ENCODE measurements at regions not wholly inside any gene's neighbourhood (a gene's known extent, or its start where the extent isn't known, plus 50 kb on each side); places are given as distances from the start of the nearest gene placed in this dataset.

DNA sequence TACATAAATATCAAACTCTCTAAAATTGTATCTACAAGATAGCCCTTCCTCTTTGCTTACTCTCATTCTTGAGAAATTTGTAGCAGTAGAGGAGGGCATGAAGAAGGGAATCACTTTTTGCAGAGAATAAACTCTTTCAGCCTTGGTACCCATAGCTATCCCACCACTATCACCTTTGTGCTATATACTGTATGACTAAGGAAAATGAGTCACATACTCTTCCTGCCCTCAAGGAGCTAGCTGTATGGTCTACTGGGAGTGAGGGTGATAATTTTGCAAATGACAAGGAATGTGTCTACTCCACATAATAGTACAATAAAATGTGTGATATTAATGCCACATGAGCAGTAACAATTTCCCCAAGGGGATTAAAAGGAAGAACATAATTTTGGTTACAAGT lies 184.6 kb upstream of the WSB1 start:
- TF ChIP-seq POLR2AphosphoS5 (IDR thresholded peaks at IDR 0.05; ENCODE audit: low read depth, low read length), result no peak
- TF ChIP-seq, protein P1, sequence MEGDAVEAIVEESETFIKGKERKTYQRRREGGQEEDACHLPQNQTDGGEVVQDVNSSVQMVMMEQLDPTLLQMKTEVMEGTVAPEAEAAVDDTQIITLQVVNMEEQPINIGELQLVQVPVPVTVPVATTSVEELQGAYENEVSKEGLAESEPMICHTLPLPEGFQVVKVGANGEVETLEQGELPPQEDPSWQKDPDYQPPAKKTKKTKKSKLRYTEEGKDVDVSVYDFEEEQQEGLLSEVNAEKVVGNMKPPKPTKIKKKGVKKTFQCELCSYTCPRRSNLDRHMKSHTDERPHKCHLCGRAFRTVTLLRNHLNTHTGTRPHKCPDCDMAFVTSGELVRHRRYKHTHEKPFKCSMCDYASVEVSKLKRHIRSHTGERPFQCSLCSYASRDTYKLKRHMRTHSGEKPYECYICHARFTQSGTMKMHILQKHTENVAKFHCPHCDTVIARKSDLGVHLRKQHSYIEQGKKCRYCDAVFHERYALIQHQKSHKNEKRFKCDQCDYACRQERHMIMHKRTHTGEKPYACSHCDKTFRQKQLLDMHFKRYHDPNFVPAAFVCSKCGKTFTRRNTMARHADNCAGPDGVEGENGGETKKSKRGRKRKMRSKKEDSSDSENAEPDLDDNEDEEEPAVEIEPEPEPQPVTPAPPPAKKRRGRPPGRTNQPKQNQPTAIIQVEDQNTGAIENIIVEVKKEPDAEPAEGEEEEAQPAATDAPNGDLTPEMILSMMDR (IDR thresholded peaks at IDR 0.05), result no peak
- no peak for TF ChIP-seq SIN3A (IDR thresholded peaks at IDR 0.05; ENCODE audit: borderline replicate concordance, low read depth, low read length)
- TF ChIP-seq, protein P2, sequence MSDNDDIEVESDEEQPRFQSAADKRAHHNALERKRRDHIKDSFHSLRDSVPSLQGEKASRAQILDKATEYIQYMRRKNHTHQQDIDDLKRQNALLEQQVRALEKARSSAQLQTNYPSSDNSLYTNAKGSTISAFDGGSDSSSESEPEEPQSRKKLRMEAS (IDR thresholded peaks at IDR 0.05; ENCODE audit: low read depth), result no peak
- no peak for TF ChIP-seq EZH2phosphoT487 (IDR thresholded peaks at IDR 0.05; ENCODE audit: borderline replicate concordance, low read depth)
- no peak for TF ChIP-seq FOSL2 (IDR thresholded peaks at IDR 0.05; ENCODE audit: borderline replicate concordance, low read depth)
- TF ChIP-seq, protein P3, sequence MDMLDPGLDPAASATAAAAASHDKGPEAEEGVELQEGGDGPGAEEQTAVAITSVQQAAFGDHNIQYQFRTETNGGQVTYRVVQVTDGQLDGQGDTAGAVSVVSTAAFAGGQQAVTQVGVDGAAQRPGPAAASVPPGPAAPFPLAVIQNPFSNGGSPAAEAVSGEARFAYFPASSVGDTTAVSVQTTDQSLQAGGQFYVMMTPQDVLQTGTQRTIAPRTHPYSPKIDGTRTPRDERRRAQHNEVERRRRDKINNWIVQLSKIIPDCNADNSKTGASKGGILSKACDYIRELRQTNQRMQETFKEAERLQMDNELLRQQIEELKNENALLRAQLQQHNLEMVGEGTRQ (IDR thresholded peaks at IDR 0.05; ENCODE audit: borderline replicate concordance, low read depth, low read length), result no peak
- TF ChIP-seq FOXM1 (IDR thresholded peaks at IDR 0.05; ENCODE audit: low read depth), result no peak
- TF ChIP-seq RCOR1 (IDR thresholded peaks at IDR 0.05; ENCODE audit: low read length), result no peak
- no peak for TF ChIP-seq GABPA (IDR thresholded peaks at IDR 0.05; ENCODE audit: low read depth)
- TF ChIP-seq ELF1 (IDR thresholded peaks at IDR 0.05), result no peak
- no peak for TF ChIP-seq RFX5 (IDR thresholded peaks at IDR 0.05; ENCODE audit: low read length)
- no peak for TF ChIP-seq EP300 (IDR thresholded peaks at IDR 0.05; ENCODE audit: borderline replicate concordance in 1 of 2, low read depth in 1 of 2, low read length in 1 of 2)
- no peak for TF ChIP-seq REST (IDR thresholded peaks at IDR 0.05; ENCODE audit: low read depth, low read length)

Measured in SK-N-SH (cell line).